ENCODE measurements at regions not wholly inside any gene's neighbourhood (a gene's known extent, or its start where the extent isn't known, plus 50 kb on each side); places are given as distances from the start of the nearest gene placed in this dataset.
A peak's percentile ranks its signal among the peaks of the same experiment; 100 is the strongest.

DNA sequence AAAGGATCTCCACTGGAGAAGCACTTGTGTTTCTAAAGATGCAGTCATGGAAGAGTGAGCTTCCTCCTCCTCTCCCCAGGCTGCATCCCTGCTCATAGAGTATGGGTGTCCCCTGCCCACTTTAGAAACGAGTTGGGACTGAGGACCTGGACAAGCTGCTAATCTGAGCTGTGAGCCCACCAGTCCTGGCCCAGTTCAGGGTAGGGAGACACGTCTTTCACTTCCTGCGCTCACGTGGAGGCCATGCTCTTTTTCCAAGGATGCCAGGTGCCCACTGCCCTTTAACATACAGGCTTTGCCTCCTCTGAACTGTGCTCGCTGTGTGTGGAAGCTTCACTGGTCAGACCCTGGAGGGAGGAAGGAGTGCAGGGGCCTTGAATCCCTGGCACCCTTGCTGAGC lies 316.3 kb downstream of the UACA start:
- no peak overlapping the region for H4K5ac ChIP-seq (ENCODE audit: insufficient read length, low read depth, low read length)
- POLR2A ChIA-PET (ENCODE audit: partially characterized antibody), result no interaction called here
- peaks cover 6 to 15% (median 8%) of the 10 kb centered on the region in 4 experiments for H3K4me1 ChIP-seq (replicated peaks in 1 of 4; ENCODE audit: control insufficient read depth in 3 of 4, insufficient read depth in 4 of 4, low read length in 3 of 4)
- CTCF ChIA-PET (ENCODE audit: partially characterized antibody), result interaction anchor here (2.0 kb wide), 1 partner anchor 13 kb away, joined by 4 read pairs; no protein-coding TSS in a partner anchor
- peak overlapping the region; percentile 32 for H4K91ac ChIP-seq (replicated peaks; ENCODE audit: insufficient read length, low read length)
- no peak overlapping the region for H3K18ac ChIP-seq (ENCODE audit: extremely low read depth, low read length)
- no peaks in the 10 kb centered on the region for H3K9me3 ChIP-seq (ENCODE audit: insufficient read depth in 2 of 2, low read depth in 1 of 2, low read length in 1 of 2)
- 0 out of 2 replicates have a peak overlapping the region, but pooled peaks have one; percentile 34 for H2BK15ac ChIP-seq (ENCODE audit: low read length)
- H3K4me2 ChIP-seq (ENCODE audit: insufficient read depth in 1 of 2, low read depth in 2 of 2, low read length in 2 of 2), result no peak overlapping the region
- H3K79me2 ChIP-seq (ENCODE audit: control insufficient read depth in 1 of 2, insufficient read depth in 2 of 2, low read length in 2 of 2), result no peaks in the 10 kb centered on the region
- H3K27ac ChIP-seq (ENCODE audit: low read depth, low read length), result no peak overlapping the region
- no peak overlapping the region for H3K23ac ChIP-seq (ENCODE audit: insufficient read length)
- no peak overlapping the region for H2AK5ac ChIP-seq (ENCODE audit: low read depth, low read length)
- no peak overlapping the region for H4K8ac ChIP-seq (ENCODE audit: extremely low read depth, insufficient read depth, low read length)
- no peak overlapping the region for H2AFZ ChIP-seq (ENCODE audit: low read length)
- no peak overlapping the region for H3K4ac ChIP-seq (replicated peaks; ENCODE audit: insufficient read length, low read depth, low read length)
- H3K79me1 ChIP-seq (ENCODE audit: low read depth, low read length), result no peaks in the 10 kb centered on the region
- H3K14ac ChIP-seq (ENCODE audit: insufficient read length), result no peak overlapping the region
- H3K4me3 ChIP-seq (ENCODE audit: extremely low read depth in 1 of 4, insufficient read depth in 2 of 4, low read depth in 3 of 4, low read length in 4 of 4), result no peak overlapping the region
- H3K9ac ChIP-seq (replicated peaks in 1 of 4; ENCODE audit: extremely low read depth in 1 of 4, low read depth in 3 of 4, low read length in 3 of 4), result no peak overlapping the region
- no peak overlapping the region; the same call in 1 of the 2 replicates for H2BK20ac ChIP-seq (ENCODE audit: low read length)
- peaks cover 0 to 5% (median 0%) of the 10 kb centered on the region in 4 experiments; a peak in 4 of 7 replicates for H3K27me3 ChIP-seq (replicated peaks in 1 of 4; ENCODE audit: control insufficient read depth in 3 of 4, extremely low read depth in 1 of 4, insufficient read depth in 3 of 4, low read length in 3 of 4)
- no peak for FAIRE-seq
- DNase-seq (ENCODE audit: low read depth in 1 of 2, low spot score in 2 of 2), result no peak
- 84% methylated on average over 5 of the region's 5 CpGs; no CpG with 5 or more reads in 1 of the 2 experiments for WGBS, 2 experiments (ENCODE audit: extremely low coverage in 1 of 2, insufficient coverage in 1 of 2, insufficient read length in 1 of 2, insufficient replicate concordance in 2 of 2, low coverage in 1 of 2, low lambda C conversion rate in 2 of 2, missing lambda C conversion rate in 1 of 2)
- peaks cover 12% of the 10 kb centered on the region; the same call in 1 of the 2 replicates for H3K23me2 ChIP-seq (ENCODE audit: low read depth, low read length)
- no peaks in the 10 kb centered on the region for H3K36me3 ChIP-seq (ENCODE audit: control insufficient read depth in 2 of 4, insufficient read depth in 4 of 4, low read length in 3 of 4)
- no peaks in the 10 kb centered on the region for H4K20me1 ChIP-seq (replicated peaks in 1 of 2; ENCODE audit: control insufficient read depth in 1 of 2, insufficient read depth in 2 of 2, low read length in 2 of 2)
- no peak overlapping the region for H2BK120ac ChIP-seq (replicated peaks; ENCODE audit: low read depth, low read length)
- H3K56ac ChIP-seq (replicated peaks; ENCODE audit: insufficient read length, low read depth, low read length), result no peak overlapping the region
- H2BK5ac ChIP-seq (ENCODE audit: low read depth, low read length), result no peak overlapping the region
- H2BK12ac ChIP-seq (ENCODE audit: low read depth, low read length), result no peak overlapping the region
- TF ChIP-seq CREB1 (IDR thresholded peaks at IDR 0.05), result no peak

All from H1 (cell line).